ENCODE measurements at regions not wholly inside any gene's neighbourhood (a gene's known extent, or its start where the extent isn't known, plus 50 kb on each side); places are given as distances from the start of the nearest gene placed in this dataset.
"Not testable (repeated sequence)": the region's sequence is repeated elsewhere in the genome, so short reads cannot be mapped to it uniquely, and the experiment has no call there.

DNA sequence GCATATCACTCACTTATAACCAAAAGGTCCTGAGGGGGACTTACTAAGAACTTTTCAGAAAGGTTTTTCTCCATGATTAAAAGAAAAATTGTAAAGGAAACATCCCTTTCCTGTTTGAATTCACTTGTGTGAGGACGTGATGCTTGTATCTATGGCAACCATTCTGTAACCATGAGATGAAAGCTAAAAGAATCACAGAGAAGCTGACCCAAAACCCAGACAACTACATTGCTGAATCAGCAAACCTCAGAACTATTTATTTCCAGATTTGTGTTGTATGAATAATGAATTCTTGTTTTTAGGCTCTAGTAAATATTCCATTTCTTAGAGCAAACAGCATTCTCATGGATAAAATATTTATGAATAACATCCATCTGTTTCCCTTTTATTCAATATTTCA lies 91.2 kb downstream of the RCHY1 start:
- H3K4me3 ChIP-seq = no peak overlapping the region
- intact Hi-C loops (cut with DNase I; ENCODE audit: low total_unique reads) = no loop called here
- DNase-seq = no peak
- 25 to 48% (median 42%) methylated on average over 1 of the region's 1 CpG for WGBS, 5 donors
- H3K27me3 ChIP-seq = no peaks in the 10 kb centered on the region
- no peaks in the 10 kb centered on the region for H3K4me1 ChIP-seq
- H3K27ac ChIP-seq = no peak overlapping the region
- no peaks in the 10 kb centered on the region for H3K36me3 ChIP-seq
- peaks cover 0 to 5% (median 0%) of the 10 kb centered on the region in 4 donors for H3K9me3 ChIP-seq
- no peak for TF ChIP-seq EP300 (IDR thresholded peaks at IDR 0.05)
- TF ChIP-seq, protein P1, sequence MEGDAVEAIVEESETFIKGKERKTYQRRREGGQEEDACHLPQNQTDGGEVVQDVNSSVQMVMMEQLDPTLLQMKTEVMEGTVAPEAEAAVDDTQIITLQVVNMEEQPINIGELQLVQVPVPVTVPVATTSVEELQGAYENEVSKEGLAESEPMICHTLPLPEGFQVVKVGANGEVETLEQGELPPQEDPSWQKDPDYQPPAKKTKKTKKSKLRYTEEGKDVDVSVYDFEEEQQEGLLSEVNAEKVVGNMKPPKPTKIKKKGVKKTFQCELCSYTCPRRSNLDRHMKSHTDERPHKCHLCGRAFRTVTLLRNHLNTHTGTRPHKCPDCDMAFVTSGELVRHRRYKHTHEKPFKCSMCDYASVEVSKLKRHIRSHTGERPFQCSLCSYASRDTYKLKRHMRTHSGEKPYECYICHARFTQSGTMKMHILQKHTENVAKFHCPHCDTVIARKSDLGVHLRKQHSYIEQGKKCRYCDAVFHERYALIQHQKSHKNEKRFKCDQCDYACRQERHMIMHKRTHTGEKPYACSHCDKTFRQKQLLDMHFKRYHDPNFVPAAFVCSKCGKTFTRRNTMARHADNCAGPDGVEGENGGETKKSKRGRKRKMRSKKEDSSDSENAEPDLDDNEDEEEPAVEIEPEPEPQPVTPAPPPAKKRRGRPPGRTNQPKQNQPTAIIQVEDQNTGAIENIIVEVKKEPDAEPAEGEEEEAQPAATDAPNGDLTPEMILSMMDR (IDR thresholded peaks at IDR 0.05) = no peak
- TF ChIP-seq POLR2AphosphoS5 (IDR thresholded peaks at IDR 0.05) = no peak
- no peak for TF ChIP-seq POLR2A (IDR thresholded peaks at IDR 0.05)

DNA sequence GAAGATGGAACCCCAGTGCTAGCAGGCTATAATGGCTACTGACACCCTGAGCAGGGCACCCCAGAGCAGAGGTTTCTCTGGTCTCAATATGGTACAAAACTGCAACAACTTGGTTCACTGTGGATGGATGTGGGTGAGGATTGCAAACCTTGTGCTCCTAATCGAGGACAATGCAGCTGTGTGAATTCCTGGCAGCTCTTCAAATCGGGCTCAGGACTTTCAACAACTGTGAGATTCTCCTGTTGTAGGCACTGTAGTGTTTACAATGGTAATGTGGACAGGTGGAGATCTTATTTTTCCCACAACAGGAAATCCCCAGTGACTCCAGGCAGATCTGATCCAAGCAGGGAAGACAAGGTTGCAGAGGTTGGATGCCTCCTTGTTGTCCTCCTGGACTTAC lies 101.5 kb downstream of the RCHY1 start:
- Histone ChIP-seq H3K36me3 (no peaks in the 10 kb centered on the region), H3K27ac (no peak overlapping the region), H3K27me3 (no peaks in the 10 kb centered on the region), H3K9me3 (peaks cover 0 to 6% (median 0%) of the 10 kb centered on the region in 4 donors), H3K4me3 (no peak overlapping the region), H3K4me1 (no peaks in the 10 kb centered on the region)
- no peak for DNase-seq
- intact Hi-C loops (cut with DNase I; ENCODE audit: low total_unique reads) = no loop called here
- 58 to 78% (median 68%) methylated on average over 2 of the region's 2 CpGs for WGBS, 5 donors
- TF ChIP-seq, protein P1 (IDR thresholded peaks at IDR 0.05) = no peak
- no peak for TF ChIP-seq POLR2A (IDR thresholded peaks at IDR 0.05)
- TF ChIP-seq EP300 (IDR thresholded peaks at IDR 0.05) = no peak
- TF ChIP-seq POLR2AphosphoS5 (IDR thresholded peaks at IDR 0.05) = no peak

- Histone ChIP-seq H3K27ac (no peak overlapping the region), H3K36me3 (no peaks in the 10 kb centered on the region), H3K9me3 (no peaks in the 10 kb centered on the region), H3K27me3 (no peaks in the 10 kb centered on the region), H3K4me3 (no peak overlapping the region), H3K4me1 (no peaks in the 10 kb centered on the region)
- no peak for DNase-seq
- intact Hi-C loops (cut with DNase I; ENCODE audit: low total_unique reads) = no loop called here
- TF ChIP-seq, protein P1 (IDR thresholded peaks at IDR 0.05) = no peak
- TF ChIP-seq EP300 (IDR thresholded peaks at IDR 0.05) (no peak), POLR2A (IDR thresholded peaks at IDR 0.05) (no peak), POLR2AphosphoS5 (IDR thresholded peaks at IDR 0.05) (no peak)
- 75 to 88% (median 87%) methylated on average over 4 of the region's 4 CpGs for WGBS, 5 donors
Measured at GRCh38 chr4:75398501-75398900, 115.7 kb downstream of the RCHY1 start.

GRCh38 chr4:75391489-75392166 lies 122.6 kb downstream of the RCHY1 start:
- Histone ChIP-seq H3K27ac (no peak overlapping the region), H3K4me3 (no peak overlapping the region), H3K9me3 (no peaks in the 10 kb centered on the region), H3K36me3 (no peaks in the 10 kb centered on the region), H3K27me3 (no peaks in the 10 kb centered on the region), H3K4me1 (no peaks in the 10 kb centered on the region)
- 60 to 75% (median 69%) methylated on average over 1 of the region's 1 CpG for WGBS, 5 donors
- no peak for DNase-seq
- intact Hi-C loops (cut with DNase I; ENCODE audit: low total_unique reads) = no loop called here
- TF ChIP-seq POLR2A (IDR thresholded peaks at IDR 0.05) (no peak), EP300 (IDR thresholded peaks at IDR 0.05) (no peak), POLR2AphosphoS5 (IDR thresholded peaks at IDR 0.05) (no peak)
- TF ChIP-seq, protein P1 (IDR thresholded peaks at IDR 0.05) = no peak

DNA sequence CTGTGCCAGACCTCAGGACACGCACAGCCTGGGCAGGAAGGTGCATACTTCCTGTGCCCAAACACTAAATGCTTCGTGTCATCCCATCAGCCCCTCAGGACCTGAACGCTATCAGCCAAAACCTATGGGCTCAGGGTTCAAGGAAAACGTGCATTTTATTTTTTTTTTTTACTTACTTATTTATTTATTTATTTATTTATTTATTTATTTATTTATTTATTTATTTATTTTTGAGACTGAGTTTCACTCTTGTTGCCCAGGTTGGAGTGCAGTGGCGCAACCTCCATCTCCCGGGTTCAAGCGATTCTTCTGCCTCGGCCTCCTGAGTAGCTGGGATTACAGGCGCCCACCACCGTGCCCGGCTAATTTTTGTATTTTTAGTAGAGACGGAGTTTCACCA lies 127.8 kb downstream of the RCHY1 start:
- H3K27me3 ChIP-seq; intact Hi-C loops (cut with DNase I; ENCODE audit: low total_unique reads); H3K4me1 ChIP-seq; DNase-seq; H3K27ac ChIP-seq; H3K9me3 ChIP-seq; H3K36me3 ChIP-seq; H3K4me3 ChIP-seq: not testable (repeated sequence)
- WGBS, 5 donors = 87 to 92% (median 90%) methylated on average over 12 of the region's 12 CpGs

Data from stomach (tissue), 8 donors.